GM12873 (cell line): ENCODE measurements at regions not wholly inside any gene's neighbourhood (a gene's known extent, or its start where the extent isn't known, plus 50 kb on each side); places are given as distances from the start of the nearest gene placed in this dataset.

ENCODE experiments used
- CTCF ChIP-seq: IDR thresholded peaks from 2 replicates; pipeline ENCODE4 v1.5.1; 2012; ENCODE audit warnings: low read depth, mild to moderate bottlenecking, moderate library complexity, low read length, control low read depth; ENCODE audit not compliant: insufficient read depth; ENCODE audit errors: missing control alignments

DNA sequence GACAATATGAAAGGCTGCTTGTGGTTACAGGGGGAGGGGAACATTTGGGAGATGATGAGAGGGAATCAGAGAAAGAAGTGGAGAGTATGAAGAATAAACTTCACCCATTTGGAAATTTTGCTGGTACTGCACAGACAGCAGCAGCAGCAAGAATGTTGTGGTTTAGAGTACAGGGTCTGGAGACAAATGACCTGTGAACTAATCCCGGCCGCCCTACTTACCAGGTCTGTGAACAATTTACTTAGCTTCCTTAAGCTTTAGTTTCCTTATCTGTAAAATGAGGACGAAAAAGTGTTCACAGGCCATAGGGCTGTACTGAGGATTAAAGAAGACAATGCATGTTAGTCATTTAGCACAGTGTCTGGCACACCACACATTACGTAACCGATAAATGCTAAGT lies 685.4 kb upstream of the CELF4 start:
- no peak for TF ChIP-seq CTCF

- TF ChIP-seq CTCF = no peak
Observed at GRCh38 chr18:38244480-38244879, 678.9 kb upstream of the CELF4 start.

DNA sequence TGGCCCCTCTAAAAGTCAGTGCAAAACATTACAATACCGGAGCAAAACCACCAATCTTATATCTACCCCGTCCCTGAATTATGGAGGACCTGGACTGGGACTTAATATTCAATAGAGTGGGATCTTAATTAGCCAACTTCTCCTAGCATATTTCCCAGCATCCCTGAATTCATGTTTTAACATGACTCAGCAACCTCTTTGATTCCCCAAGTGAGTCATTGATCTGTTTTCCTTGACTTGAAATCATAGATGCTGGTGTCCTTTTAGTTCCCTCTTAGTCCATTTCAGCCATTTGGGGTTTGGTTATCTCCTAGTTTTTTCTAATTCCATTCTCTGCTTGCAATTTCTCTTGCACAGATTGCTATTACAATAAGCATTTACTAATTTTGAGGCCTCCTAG lies 677.7 kb upstream of the CELF4 start:
- no peak for TF ChIP-seq CTCF

GRCh38 chr18:38241736-38242135 lies 676.1 kb upstream of the CELF4 start:
- no peak for TF ChIP-seq CTCF

- no peak for TF ChIP-seq CTCF
Observed at GRCh38 chr18:38241216-38241615, 675.6 kb upstream of the CELF4 start.

DNA sequence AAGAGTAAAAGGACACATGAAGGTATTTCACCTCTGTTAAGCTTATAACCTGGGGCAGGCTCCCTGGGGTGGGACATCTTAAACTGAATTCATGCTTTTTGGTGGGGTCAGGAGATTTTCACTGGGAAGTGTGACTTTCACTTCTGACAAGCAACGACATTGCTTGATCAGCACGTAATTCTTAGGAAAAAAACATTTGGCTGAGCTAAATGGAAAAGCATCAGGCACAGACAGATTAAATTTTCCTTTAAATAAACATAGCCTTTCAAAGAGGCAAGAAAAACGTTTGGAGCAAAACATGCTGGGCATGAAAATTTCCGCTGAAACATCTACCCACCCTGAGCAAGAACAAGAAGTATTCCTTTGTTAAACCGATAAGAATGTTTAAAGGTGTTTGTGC lies 674.0 kb upstream of the CELF4 start:
- TF ChIP-seq CTCF = no peak

DNA sequence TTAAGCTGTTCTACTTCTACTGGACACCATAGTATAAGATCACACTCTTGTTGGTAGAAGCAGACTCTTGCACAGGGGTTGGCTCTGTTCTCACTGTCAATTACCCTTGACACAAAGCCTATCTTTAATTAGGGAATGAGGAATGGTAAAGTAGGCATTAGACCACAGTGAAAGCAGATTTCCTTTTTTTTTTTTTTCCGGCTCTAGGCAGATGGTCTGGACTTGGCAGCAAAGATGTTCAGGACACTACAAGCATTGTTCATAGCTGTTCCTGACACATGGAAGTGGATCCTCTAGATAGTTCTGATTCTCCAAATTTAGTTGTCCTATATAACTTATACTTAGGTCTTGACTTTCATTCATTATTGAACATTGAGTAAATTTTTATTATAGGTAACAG lies 672.2 kb upstream of the CELF4 start:
- TF ChIP-seq CTCF = no peak

DNA sequence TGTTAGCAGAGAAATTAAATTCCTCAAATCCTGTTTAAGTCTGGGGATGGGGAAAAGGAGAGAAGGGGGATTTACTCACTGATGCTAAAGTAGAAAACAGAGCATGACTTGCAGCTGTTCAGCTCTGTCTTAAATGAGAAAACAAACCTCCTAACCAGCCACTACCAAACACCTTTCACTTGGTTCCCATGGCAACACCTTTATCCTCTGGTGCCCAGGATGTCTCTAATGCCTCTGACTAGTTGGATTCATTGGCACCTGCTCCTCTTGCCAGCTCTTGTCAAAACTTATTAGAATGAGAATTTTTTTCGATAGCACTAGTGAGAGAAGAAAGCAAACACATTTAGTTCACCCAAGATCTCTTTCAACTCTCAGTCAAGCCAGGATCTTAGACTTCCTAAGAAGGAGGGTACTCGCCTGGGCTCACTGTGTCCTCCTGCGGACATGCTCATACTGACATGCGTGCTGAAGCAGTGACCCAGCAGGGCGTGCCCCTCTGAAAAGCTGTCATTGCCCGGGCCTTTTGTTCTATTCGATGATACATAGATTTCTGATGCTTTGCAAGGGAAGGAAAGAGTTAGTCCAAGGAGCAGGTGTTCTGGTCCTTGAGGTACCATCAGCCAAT lies 656.0 kb upstream of the CELF4 start:
- no peak for TF ChIP-seq CTCF
